Mesendoderm (in vitro differentiated cells): ENCODE measurements at regions not wholly inside any gene's neighbourhood (a gene's known extent, or its start where the extent isn't known, plus 50 kb on each side); places are given as distances from the start of the nearest gene placed in this dataset.
A peak's percentile ranks its signal among the peaks of the same experiment; 100 is the strongest.

Experiments used
- DNase-seq: peaks from one replicate; pipeline ENCODE4 v3.0.0; 2013
- H2AK5ac ChIP-seq: 2 replicates; pipeline ENCODE4 v1.6.1; 2013; ENCODE audit warnings: low read length, inconsistent platforms
- H2BK120ac ChIP-seq: 2 replicates; pipeline ENCODE4 v1.6.1; 2013; ENCODE audit warnings: low read depth, mild to moderate bottlenecking, low read length, moderate library complexity, mixed read lengths
- H2BK15ac ChIP-seq: replicated peaks from 2 replicates; pipeline ENCODE4 v1.6.1; 2013; ENCODE audit warnings: low read depth, mild to moderate bottlenecking, moderate library complexity
- H2BK5ac ChIP-seq: 2 replicates; pipeline ENCODE4 v1.6.1; 2013; ENCODE audit warnings: low read length, inconsistent platforms
- H3K18ac ChIP-seq: 2 replicates; pipeline ENCODE4 v1.6.1; 2013; ENCODE audit warnings: mild to moderate bottlenecking, low read length, mixed read lengths
- H3K23ac ChIP-seq: one replicate; pipeline ENCODE4 v1.6.1; 2013; ENCODE audit warnings: low read length
- H3K27ac ChIP-seq: 2 replicates; pipeline ENCODE4 v1.5.1; 2013; ENCODE audit warnings: low read depth, mild to moderate bottlenecking, inconsistent platforms, low read length, moderate library complexity
- H3K27me3 ChIP-seq: 2 replicates; pipeline ENCODE4 v1.6.1; 2013; ENCODE audit warnings: low read length, control low read depth, mild to moderate bottlenecking, inconsistent platforms; ENCODE audit not compliant: insufficient read depth, poor library complexity
- H3K36me3 ChIP-seq: 2 replicates; pipeline ENCODE4 v1.6.1; 2013; ENCODE audit warnings: low read length, inconsistent platforms; ENCODE audit not compliant: control insufficient read depth, insufficient read depth
- H3K4ac ChIP-seq: one replicate; pipeline ENCODE4 v1.6.1; 2013; ENCODE audit warnings: low read depth, mild to moderate bottlenecking, low read length, moderate library complexity
- H3K4me1 ChIP-seq: 2 replicates; pipeline ENCODE4 v1.6.1; 2013; ENCODE audit warnings: low read depth, low read length, inconsistent platforms; ENCODE audit not compliant: control insufficient read depth
- H3K4me2 ChIP-seq: 2 replicates; pipeline ENCODE4 v1.6.1; 2013; ENCODE audit warnings: low read length
- H3K4me3 ChIP-seq: 2 replicates; pipeline ENCODE4 v1.5.1; 2013; ENCODE audit warnings: mild to moderate bottlenecking, low read length
- H3K56ac ChIP-seq: one replicate; pipeline ENCODE4 v1.6.1; 2013; ENCODE audit warnings: low read length
- H3K79me1 ChIP-seq: 2 replicates; pipeline ENCODE4 v1.6.1; 2013; ENCODE audit warnings: low read length, inconsistent platforms
- H3K79me2 ChIP-seq: 2 replicates; pipeline ENCODE4 v1.6.1; 2013; ENCODE audit warnings: mild to moderate bottlenecking, low read length; ENCODE audit not compliant: control insufficient read depth, insufficient read depth
- H3K9ac ChIP-seq: 2 replicates; pipeline ENCODE4 v1.6.1; 2013; ENCODE audit warnings: low read length, inconsistent platforms
- H4K5ac ChIP-seq: one replicate; pipeline ENCODE4 v1.6.1; 2013; ENCODE audit warnings: low read length
- H4K8ac ChIP-seq: one replicate; pipeline ENCODE4 v1.6.1; 2013; ENCODE audit warnings: low read depth, mild to moderate bottlenecking, control low read depth, low read length, moderate library complexity
- WGBS: extraction: QIAGEN DNeasy Blood & Tissue Kit; methylation state at CpG from one replicate; pipeline ENCODE4 v1.1.7; 2013; ENCODE audit warnings: low lambda C conversion rate, missing lambda C conversion rate; ENCODE audit not compliant: insufficient coverage; ENCODE audit errors: extremely low coverage; 5-methylcytosine and 5-hydroxymethylcytosine counted together

GRCh38 chr9:86732514-86733171, 214.7 kb downstream of the GAS1 start:
- no peak overlapping the region for H2BK5ac ChIP-seq

GRCh38 chr9:86731511-86732063, 215.7 kb downstream of the GAS1 start:
- Histone ChIP-seq H4K8ac (no peak overlapping the region), H3K56ac (no peak overlapping the region), H3K79me1 (no peaks in the 10 kb centered on the region), H2BK120ac (no peak overlapping the region), H3K27me3 (no peaks in the 10 kb centered on the region), H3K79me2 (no peaks in the 10 kb centered on the region), H2BK15ac (no peak overlapping the region), H3K4me3 (no peak overlapping the region), H3K4ac (no peak overlapping the region), H4K5ac (no peak overlapping the region), H3K4me1 (peaks cover 5% of the 10 kb centered on the region), H3K23ac (no peak overlapping the region), H2BK5ac (no peak overlapping the region), H3K9ac (no peak overlapping the region), H3K36me3 (no peaks in the 10 kb centered on the region), H2AK5ac (no peak overlapping the region), H3K27ac (no peak overlapping the region), H3K4me2 (no peak overlapping the region), H3K18ac (no peak overlapping the region)
- WGBS = no CpG with 5 or more reads among the region's 2 CpGs
- no peak for DNase-seq

More at GRCh38 chr9:86732514-86733171, 214.7 kb downstream of the GAS1 start:
- no peak overlapping the region for H3K4me2 ChIP-seq
- H3K4me3 ChIP-seq = no peak overlapping the region
- no peak overlapping the region for H3K56ac ChIP-seq
- H3K36me3 ChIP-seq = no peaks in the 10 kb centered on the region
- H3K4ac ChIP-seq = no peak overlapping the region
- H3K23ac ChIP-seq = no peak overlapping the region
- H3K27ac ChIP-seq = no peak overlapping the region
- H2BK120ac ChIP-seq = no peak overlapping the region
- no peak overlapping the region for H2AK5ac ChIP-seq
- H4K8ac ChIP-seq = no peak overlapping the region
- peaks cover 5% of the 10 kb centered on the region for H3K4me1 ChIP-seq
- H4K5ac ChIP-seq = no peak overlapping the region
- no peak overlapping the region for H3K18ac ChIP-seq
- no CpG with 5 or more reads among the region's 6 CpGs for WGBS
- DNase-seq = no peak
- H3K79me1 ChIP-seq = no peaks in the 10 kb centered on the region
- no peak overlapping the region for H3K9ac ChIP-seq
- H3K27me3 ChIP-seq = no peaks in the 10 kb centered on the region
- H2BK15ac ChIP-seq = no peak overlapping the region
- H3K79me2 ChIP-seq = no peaks in the 10 kb centered on the region

- Histone ChIP-seq H2AK5ac (no peak overlapping the region), H3K4me1 (peaks cover 4% of the 10 kb centered on the region), H3K79me1 (no peaks in the 10 kb centered on the region), H3K27ac (no peak overlapping the region), H3K56ac (no peak overlapping the region), H3K4ac (no peak overlapping the region), H4K5ac (no peak overlapping the region), H3K18ac (no peak overlapping the region), H3K9ac (no peak overlapping the region), H3K23ac (no peak overlapping the region), H3K27me3 (no peaks in the 10 kb centered on the region), H4K8ac (no peak overlapping the region), H2BK5ac (no peak overlapping the region), H3K4me3 (no peak overlapping the region), H2BK120ac (no peak overlapping the region), H3K4me2 (no peak overlapping the region), H2BK15ac (no peak overlapping the region), H3K36me3 (no peaks in the 10 kb centered on the region), H3K79me2 (no peaks in the 10 kb centered on the region)
- WGBS = no CpG with 5 or more reads among the region's 6 CpGs
- no peak for DNase-seq
Observed at GRCh38 chr9:86730163-86730928, 217.0 kb downstream of the GAS1 start.

- Histone ChIP-seq H3K4me2 (no peak overlapping the region), H2BK5ac (no peak overlapping the region), H3K9ac (no peak overlapping the region), H4K5ac (no peak overlapping the region), H4K8ac (no peak overlapping the region), H3K4ac (no peak overlapping the region), H3K4me3 (no peak overlapping the region), H2BK15ac (no peak overlapping the region), H3K79me1 (no peaks in the 10 kb centered on the region), H3K23ac (no peak overlapping the region), H3K27me3 (no peaks in the 10 kb centered on the region), H3K27ac (no peak overlapping the region), H3K79me2 (no peaks in the 10 kb centered on the region), H3K56ac (no peak overlapping the region), H3K18ac (no peak overlapping the region), H3K36me3 (no peaks in the 10 kb centered on the region), H3K4me1 (peaks cover 8% of the 10 kb centered on the region), H2AK5ac (no peak overlapping the region), H2BK120ac (no peak overlapping the region)
- WGBS = no CpG with 5 or more reads among the region's 1 CpG
- DNase-seq = no peak
Observed at GRCh38 chr9:86724529-86724928, 222.8 kb downstream of the GAS1 start.

GRCh38 chr9:86723346-86723745, 224.0 kb downstream of the GAS1 start:
- Histone ChIP-seq H2BK15ac (no peak overlapping the region), H3K18ac (no peak overlapping the region), H3K4me3 (no peak overlapping the region), H3K4me1 (peaks cover 8% of the 10 kb centered on the region), H2BK5ac (no peak overlapping the region), H4K5ac (no peak overlapping the region), H3K79me2 (no peaks in the 10 kb centered on the region), H4K8ac (no peak overlapping the region), H3K79me1 (no peaks in the 10 kb centered on the region), H3K27me3 (no peaks in the 10 kb centered on the region), H3K36me3 (no peaks in the 10 kb centered on the region), H3K27ac (no peak overlapping the region), H3K23ac (no peak overlapping the region), H3K56ac (no peak overlapping the region), H2AK5ac (no peak overlapping the region), H3K4me2 (no peak overlapping the region), H2BK120ac (no peak overlapping the region), H3K9ac (no peak overlapping the region), H3K4ac (no peak overlapping the region)
- WGBS = no CpG with 5 or more reads among the region's 3 CpGs
- DNase-seq = peak; percentile 23
